Vagina (tissue), 2 donors: ENCODE measurements at regions not wholly inside any gene's neighbourhood (a gene's known extent, or its start where the extent isn't known, plus 50 kb on each side); places are given as distances from the start of the nearest gene placed in this dataset.

Experiments used
- DNase-seq, 2 donors: peaks; one replicate each; pipeline ENCODE4 v3.0.0-alpha.2; 2017; ENCODE audit errors: extremely low spot score in 2 of 2
- H3K27ac ChIP-seq: fragments of 200-600 bp; sonication (generic); one replicate; pipeline ENCODE4 v1.5.1; 2019
- H3K27me3 ChIP-seq: fragments of 200-600 bp; sonication (generic); one replicate; pipeline ENCODE4 v1.5.1; 2019
- H3K36me3 ChIP-seq, 2 donors: fragments of 200-600 bp; sonication (generic); one replicate each; pipeline ENCODE4 v1.5.1; 2017 to 2019
- H3K4me1 ChIP-seq: fragments of 200-600 bp; sonication (generic); one replicate; pipeline ENCODE4 v1.5.1; 2019
- H3K4me3 ChIP-seq, 2 donors: fragments of 200-600 bp; sonication (generic); 1 replicate in 1 of 2; 2 replicates in 1 of 2; pipeline ENCODE4 v1.5.1; 2016 to 2019
- H3K9me3 ChIP-seq: fragments of 200-600 bp; sonication (generic); one replicate; pipeline ENCODE4 v1.5.1; 2019
- POLR2A ChIP-seq, 2 donors: fragments of 450-650 bp; IDR thresholded peaks; one replicate each; pipeline ENCODE4 v1.6.1; 2017; ENCODE audit warnings: antibody characterized with exemption in 2 of 2, mild to moderate bottlenecking in 2 of 2, moderate library complexity in 2 of 2
- POLR2AphosphoS5 ChIP-seq, 2 donors: sonication (generic); formaldehyde crosslinking; IDR thresholded peaks; one replicate each; pipeline ENCODE4 v1.9.0; 2017; ENCODE audit warnings: antibody characterized with exemption in 2 of 2, mild to moderate bottlenecking in 2 of 2, low read depth in 1 of 2; ENCODE audit not compliant: insufficient read depth in 1 of 2
- intact Hi-C: fragments of 100-400 bp; cut with DNase I; formaldehyde crosslinking; loops from one replicate; pipeline ENCODE4 v1.15.1; 2023
- TF ChIP-seq, protein P1 (sequence below), 3 experiments: fragments of 450-650 bp in 2 of 3; fragments of 200-600 bp in 1 of 3; sonication (generic) in 1 of 3; IDR thresholded peaks; one replicate each; pipeline ENCODE4 v1.5.1; 2017 to 2019; ENCODE audit warnings: antibody characterized with exemption in 3 of 3, mild to moderate bottlenecking in 2 of 3, moderate library complexity in 2 of 3

DNA sequence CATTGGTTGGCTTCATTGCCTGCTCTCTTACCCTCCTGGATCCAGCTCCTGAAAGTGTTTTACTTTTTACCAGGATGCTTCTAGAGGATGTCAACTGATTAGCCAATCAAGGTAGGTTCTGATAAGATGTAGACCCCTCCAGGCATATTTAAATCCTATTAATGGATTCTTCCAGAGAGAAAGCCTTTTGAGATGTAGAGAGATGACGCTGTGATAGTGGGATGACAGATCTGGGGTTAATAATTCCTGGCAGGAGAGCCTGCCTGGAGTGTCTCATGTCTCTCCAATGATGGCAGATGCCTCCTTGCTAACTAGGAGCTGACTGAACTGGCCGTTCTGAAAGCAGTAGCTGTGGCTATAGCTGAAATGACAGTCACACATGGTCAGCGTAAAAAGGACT lies 116.9 kb upstream of the DTNBP1 start:
- no peak overlapping the region for H3K27ac ChIP-seq
- no peak overlapping the region for H3K4me3 ChIP-seq
- intact Hi-C loops: no loop called here
- H3K4me1 ChIP-seq: no peaks in the 10 kb centered on the region
- no peaks in the 10 kb centered on the region for H3K9me3 ChIP-seq
- no peaks in the 10 kb centered on the region for H3K27me3 ChIP-seq
- H3K36me3 ChIP-seq: no peaks in the 10 kb centered on the region
- TF ChIP-seq, protein P1, sequence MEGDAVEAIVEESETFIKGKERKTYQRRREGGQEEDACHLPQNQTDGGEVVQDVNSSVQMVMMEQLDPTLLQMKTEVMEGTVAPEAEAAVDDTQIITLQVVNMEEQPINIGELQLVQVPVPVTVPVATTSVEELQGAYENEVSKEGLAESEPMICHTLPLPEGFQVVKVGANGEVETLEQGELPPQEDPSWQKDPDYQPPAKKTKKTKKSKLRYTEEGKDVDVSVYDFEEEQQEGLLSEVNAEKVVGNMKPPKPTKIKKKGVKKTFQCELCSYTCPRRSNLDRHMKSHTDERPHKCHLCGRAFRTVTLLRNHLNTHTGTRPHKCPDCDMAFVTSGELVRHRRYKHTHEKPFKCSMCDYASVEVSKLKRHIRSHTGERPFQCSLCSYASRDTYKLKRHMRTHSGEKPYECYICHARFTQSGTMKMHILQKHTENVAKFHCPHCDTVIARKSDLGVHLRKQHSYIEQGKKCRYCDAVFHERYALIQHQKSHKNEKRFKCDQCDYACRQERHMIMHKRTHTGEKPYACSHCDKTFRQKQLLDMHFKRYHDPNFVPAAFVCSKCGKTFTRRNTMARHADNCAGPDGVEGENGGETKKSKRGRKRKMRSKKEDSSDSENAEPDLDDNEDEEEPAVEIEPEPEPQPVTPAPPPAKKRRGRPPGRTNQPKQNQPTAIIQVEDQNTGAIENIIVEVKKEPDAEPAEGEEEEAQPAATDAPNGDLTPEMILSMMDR (IDR thresholded peaks at IDR 0.05): no peak
- TF ChIP-seq POLR2A (IDR thresholded peaks at IDR 0.05) (no peak), POLR2AphosphoS5 (IDR thresholded peaks at IDR 0.05; ENCODE audit: insufficient read depth in 1 of 2, low read depth in 1 of 2) (no peak)
- no peak for DNase-seq

DNA sequence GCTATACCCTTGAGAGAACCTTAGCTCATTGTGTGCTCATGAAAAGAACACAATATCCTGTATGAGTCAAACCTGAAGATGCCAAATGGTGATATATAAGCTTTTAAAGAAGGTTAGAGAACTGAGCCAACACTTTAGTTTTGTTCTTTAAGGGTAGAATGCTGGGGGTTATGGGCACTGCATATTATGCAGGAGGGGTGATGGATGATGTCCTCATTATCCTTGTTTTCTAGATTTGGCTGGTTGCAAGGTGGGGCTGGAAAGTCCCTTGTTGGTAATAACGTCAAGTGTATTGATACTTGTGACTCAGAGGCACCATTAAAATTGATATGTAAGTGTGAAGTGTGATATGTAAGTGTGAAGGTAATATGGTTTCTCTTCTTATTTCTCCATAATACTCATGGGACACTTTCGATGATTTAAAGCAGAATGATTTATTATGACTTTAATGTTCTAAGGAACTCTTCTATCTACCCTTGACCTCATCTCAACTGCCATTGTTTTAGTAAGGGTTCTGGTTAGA lies 113.7 kb upstream of the DTNBP1 start:
- no peak overlapping the region for H3K4me3 ChIP-seq
- no peaks in the 10 kb centered on the region for H3K27me3 ChIP-seq
- H3K9me3 ChIP-seq: no peaks in the 10 kb centered on the region
- H3K27ac ChIP-seq: no peak overlapping the region
- DNase-seq: no peak
- no peaks in the 10 kb centered on the region for H3K36me3 ChIP-seq
- TF ChIP-seq POLR2A (IDR thresholded peaks at IDR 0.05) (no peak), POLR2AphosphoS5 (IDR thresholded peaks at IDR 0.05; ENCODE audit: insufficient read depth in 1 of 2, low read depth in 1 of 2) (no peak)
- TF ChIP-seq, protein P1 (IDR thresholded peaks at IDR 0.05): no peak
- no peaks in the 10 kb centered on the region for H3K4me1 ChIP-seq
- intact Hi-C loops: no loop called here

DNA sequence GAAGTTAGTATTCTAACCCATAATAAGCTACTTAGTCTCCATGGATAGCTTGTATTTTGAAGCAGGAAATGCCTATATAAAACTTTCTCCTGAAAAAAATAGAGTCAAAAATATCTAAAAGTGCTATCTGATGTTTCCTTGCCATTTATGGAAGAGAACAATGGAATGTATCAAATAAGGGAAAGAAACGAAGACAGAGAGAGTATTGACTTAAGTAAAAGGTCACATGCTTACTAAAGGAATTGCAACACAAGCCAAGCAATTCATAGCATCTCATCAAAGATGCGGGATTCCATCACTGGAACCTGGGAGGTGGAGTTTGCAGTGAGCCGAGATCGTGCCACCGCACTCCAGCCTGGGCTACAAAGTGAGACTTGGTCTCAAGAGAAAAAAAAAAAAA lies 112.9 kb upstream of the DTNBP1 start:
- Histone ChIP-seq H3K27me3 (no peaks in the 10 kb centered on the region), H3K4me1 (no peaks in the 10 kb centered on the region), H3K9me3 (no peaks in the 10 kb centered on the region), H3K36me3 (no peaks in the 10 kb centered on the region), H3K4me3 (no peak overlapping the region), H3K27ac (no peak overlapping the region)
- intact Hi-C loops: no loop called here
- no peak for DNase-seq
- TF ChIP-seq POLR2A (IDR thresholded peaks at IDR 0.05) (no peak), POLR2AphosphoS5 (IDR thresholded peaks at IDR 0.05; ENCODE audit: insufficient read depth in 1 of 2, low read depth in 1 of 2) (no peak)
- TF ChIP-seq, protein P1 (IDR thresholded peaks at IDR 0.05): no peak

DNA sequence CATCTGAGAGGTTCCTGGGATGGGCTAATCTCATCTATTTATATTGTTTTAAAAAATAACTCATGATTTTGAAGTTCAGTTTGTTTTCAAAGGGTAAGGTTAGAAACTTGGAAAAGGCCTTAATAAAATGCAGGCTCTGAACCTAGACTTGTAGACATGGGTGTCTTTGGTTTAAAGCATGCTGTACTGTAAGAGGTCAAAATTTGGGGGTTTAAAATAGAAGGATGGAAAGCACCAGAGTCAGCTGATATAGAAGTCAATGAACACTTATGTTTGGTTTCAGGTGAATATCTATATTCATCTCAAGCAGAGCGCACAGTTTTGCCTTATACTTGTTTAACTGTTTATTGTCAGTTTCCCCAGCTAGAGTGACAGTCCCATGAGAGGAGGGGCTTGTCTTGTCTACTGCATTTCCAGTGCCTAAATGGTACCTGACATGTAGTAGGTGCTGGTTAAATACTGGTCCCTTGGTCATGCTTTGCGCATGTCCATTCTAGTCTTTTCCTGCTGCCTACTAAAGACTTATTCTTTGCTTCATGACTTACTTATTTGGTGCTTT lies 112.3 kb upstream of the DTNBP1 start:
- H3K4me3 ChIP-seq: no peak overlapping the region
- TF ChIP-seq POLR2AphosphoS5 (IDR thresholded peaks at IDR 0.05; ENCODE audit: insufficient read depth in 1 of 2, low read depth in 1 of 2) (no peak), POLR2A (IDR thresholded peaks at IDR 0.05) (no peak)
- TF ChIP-seq, protein P1 (IDR thresholded peaks at IDR 0.05): no peak
- H3K36me3 ChIP-seq: no peaks in the 10 kb centered on the region
- H3K27me3 ChIP-seq: no peaks in the 10 kb centered on the region
- DNase-seq: no peak
- H3K4me1 ChIP-seq: no peaks in the 10 kb centered on the region
- intact Hi-C loops: no loop called here
- H3K9me3 ChIP-seq: no peaks in the 10 kb centered on the region
- H3K27ac ChIP-seq: no peak overlapping the region

DNA sequence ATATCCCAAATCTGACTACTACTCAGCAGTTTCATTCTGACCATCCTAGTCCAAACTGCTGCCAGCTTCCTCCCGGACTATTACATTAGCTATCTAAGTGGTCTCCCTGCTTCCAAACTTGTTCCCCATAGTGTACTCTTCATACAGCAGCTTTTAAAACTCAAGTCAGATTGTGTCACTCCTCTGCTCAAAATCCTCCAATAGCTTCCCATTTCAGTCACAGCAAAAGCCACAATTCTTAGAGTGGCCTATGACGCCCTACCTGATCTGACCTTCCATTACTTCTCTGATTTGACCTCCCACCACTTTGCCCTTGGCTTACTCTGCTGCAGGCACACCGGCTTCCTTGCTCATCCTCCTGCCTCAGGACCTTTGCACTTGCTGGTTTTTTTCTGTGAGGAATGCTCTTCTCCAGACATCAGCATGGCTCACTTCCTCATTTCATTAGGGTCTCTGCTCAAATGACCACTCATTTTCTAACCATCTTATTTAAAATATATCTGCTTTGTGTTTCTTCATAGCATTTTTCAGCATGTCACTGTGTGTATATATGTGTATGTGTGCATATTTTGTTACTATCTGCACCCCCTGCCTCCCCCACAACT lies 111.1 kb upstream of the DTNBP1 start:
- DNase-seq: no peak
- H3K27ac ChIP-seq: no peak overlapping the region
- no peak overlapping the region for H3K4me3 ChIP-seq
- no peaks in the 10 kb centered on the region for H3K27me3 ChIP-seq
- H3K36me3 ChIP-seq: no peaks in the 10 kb centered on the region
- TF ChIP-seq POLR2AphosphoS5 (IDR thresholded peaks at IDR 0.05; ENCODE audit: insufficient read depth in 1 of 2, low read depth in 1 of 2): no peak
- TF ChIP-seq POLR2A (IDR thresholded peaks at IDR 0.05): no peak
- TF ChIP-seq, protein P1 (IDR thresholded peaks at IDR 0.05): no peak
- intact Hi-C loops: no loop called here
- no peaks in the 10 kb centered on the region for H3K9me3 ChIP-seq
- no peaks in the 10 kb centered on the region for H3K4me1 ChIP-seq
